KBM-7 (cell line): ENCODE measurements at regions not wholly inside any gene's neighbourhood (a gene's known extent, or its start where the extent isn't known, plus 50 kb on each side); places are given as distances from the start of the nearest gene placed in this dataset.
"Not testable (repeated sequence)": the region's sequence is repeated elsewhere in the genome, so short reads cannot be mapped to it uniquely, and the experiment has no call there.

Source experiments
- DNase-seq: peaks from one replicate; pipeline ENCODE4 v3.0.0-alpha.2; 2015
- in situ Hi-C: fragments of 300-500 bp; cut with MboI; formaldehyde crosslinking; loops from 2 replicates; pipeline ENCODE4 v1.14.3; 2020; ENCODE audit warnings: low sequenced_read_pairs, low pct_unique_long_range_greater_than_20kb, mixed read lengths

GRCh38 chr5:57735279-57736153, 252.9 kb upstream of the ACTBL2 start:
- DNase-seq, in situ Hi-C loops: not testable (repeated sequence)

- in situ Hi-C loops: no loop called here
- no peak for DNase-seq
Observed at GRCh38 chr5:57734296-57734695, 251.7 kb upstream of the ACTBL2 start.

GRCh38 chr5:57727591-57727990, 245.0 kb upstream of the ACTBL2 start:
- no peak for DNase-seq
- in situ Hi-C loops: no loop called here

GRCh38 chr5:57725658-57726504, 243.3 kb upstream of the ACTBL2 start:
- DNase-seq: peak; percentile 7
- in situ Hi-C loops: no loop called here

GRCh38 chr5:57724836-57725235, 242.2 kb upstream of the ACTBL2 start:
- in situ Hi-C loops: no loop called here
- no peak for DNase-seq

- in situ Hi-C loops: no loop called here
- no peak for DNase-seq
Observed at GRCh38 chr5:57721226-57721625, 238.6 kb upstream of the ACTBL2 start.

- no peak for DNase-seq
- in situ Hi-C loops: no loop called here
Observed at GRCh38 chr5:57720656-57721055, 238.0 kb upstream of the ACTBL2 start.

GRCh38 chr5:57719216-57719615, 236.6 kb upstream of the ACTBL2 start:
- no peak for DNase-seq
- in situ Hi-C loops: no loop called here

- in situ Hi-C loops: no loop called here
Observed at GRCh38 chr5:57718155-57718554, 235.5 kb upstream of the ACTBL2 start.

GRCh38 chr5:57717555-57717954, 234.9 kb upstream of the ACTBL2 start:
- in situ Hi-C loops: no loop called here
- no peak for DNase-seq

More at GRCh38 chr5:57718155-57718554, 235.5 kb upstream of the ACTBL2 start:
- DNase-seq: no peak

- no peak for DNase-seq
- in situ Hi-C loops: no loop called here
Observed at GRCh38 chr5:57716661-57717060, 234.1 kb upstream of the ACTBL2 start.

GRCh38 chr5:57715296-57715695, 232.7 kb upstream of the ACTBL2 start:
- DNase-seq: no peak
- in situ Hi-C loops: no loop called here

GRCh38 chr5:57713535-57713934, 230.9 kb upstream of the ACTBL2 start:
- DNase-seq, in situ Hi-C loops: not testable (repeated sequence)

GRCh38 chr5:57711946-57712345, 229.3 kb upstream of the ACTBL2 start:
- DNase-seq: no peak
- in situ Hi-C loops: no loop called here

- in situ Hi-C loops: no loop called here
- DNase-seq: no peak
Observed at GRCh38 chr5:57711471-57711870, 228.9 kb upstream of the ACTBL2 start.

- DNase-seq: no peak
- in situ Hi-C loops: no loop called here
Observed at GRCh38 chr5:57710126-57710525, 227.5 kb upstream of the ACTBL2 start.

- in situ Hi-C loops: no loop called here
- no peak for DNase-seq
Observed at GRCh38 chr5:57705769-57706168, 223.2 kb upstream of the ACTBL2 start.

- DNase-seq: no peak
- in situ Hi-C loops: no loop called here
Observed at GRCh38 chr5:57703721-57704120, 221.1 kb upstream of the ACTBL2 start.

GRCh38 chr5:57700484-57700883, 217.9 kb upstream of the ACTBL2 start:
- DNase-seq: no peak
- in situ Hi-C loops: no loop called here

- no peak for DNase-seq
- in situ Hi-C loops: no loop called here
Observed at GRCh38 chr5:57700072-57700471, 217.5 kb upstream of the ACTBL2 start.
